CD4-positive, alpha-beta T cell (primary cell): ENCODE measurements at regions not wholly inside any gene's neighbourhood (a gene's known extent, or its start where the extent isn't known, plus 50 kb on each side); places are given as distances from the start of the nearest gene placed in this dataset.

Source experiments
- ATAC-seq: fragments of 200-7000 bp; cut with Tn5 transposase; one replicate; pipeline ENCODE4 v1.10.0; 2022; ENCODE audit warnings: mild to moderate bottlenecking; ENCODE audit not compliant: poor library complexity
- CTCF ChIA-PET: fragments of 350-600 bp; sonication (Branson Sonifier 250); formaldehyde crosslinking; loops from one replicate; lab custom pipeline; 2021; ENCODE audit warnings: antibody characterized with exemption, inconsistent platforms; lab: Charles Lee
- POLR2A ChIA-PET: fragments of 350-600 bp; sonication (Branson Sonifier 250); formaldehyde crosslinking; loops from one replicate; lab custom pipeline; 2021; ENCODE audit warnings: antibody characterized with exemption, inconsistent platforms; lab: Charles Lee
- DNase-seq, 14 experiments: peaks; one replicate each; pipeline ENCODE4 v3.0.0-alpha.2; 2013 to 2020; ENCODE audit warnings: mixed read lengths in 2 of 14
- H3K27ac ChIP-seq, 2 donors: one replicate each; pipeline versions ENCODE4 v1.5.1 to v1.7.0; 2013; ENCODE audit warnings: low read length in 2 of 2, low read depth in 1 of 2, mild to moderate bottlenecking in 1 of 2
- H3K27me3 ChIP-seq, 2 experiments: 1 replicate in 1 of 2; 2 replicates in 1 of 2; pipeline versions ENCODE4 v1.6.1 to v1.7.0; 2013; ENCODE audit warnings: low read length in 2 of 2, control low read depth in 1 of 2, mild to moderate bottlenecking in 1 of 2, moderate library complexity in 1 of 2; ENCODE audit not compliant: insufficient read depth in 2 of 2, control insufficient read depth in 1 of 2
- H3K36me3 ChIP-seq: one replicate; pipeline ENCODE4 v1.6.1; 2013; ENCODE audit warnings: low read length, control low read depth; ENCODE audit not compliant: insufficient read depth
- H3K4me1 ChIP-seq: one replicate; pipeline ENCODE4 v1.6.1; 2013; ENCODE audit warnings: low read length, control low read depth; ENCODE audit not compliant: insufficient read depth
- H3K4me3 ChIP-seq: one replicate; pipeline ENCODE4 v1.5.1; 2013; ENCODE audit warnings: mild to moderate bottlenecking, low read length, moderate library complexity
- H3K9me3 ChIP-seq, 2 experiments: 1 replicate in 1 of 2; 2 replicates in 1 of 2; pipeline versions ENCODE4 v1.6.1 to v1.7.0; 2013; ENCODE audit warnings: low read length in 2 of 2, mild to moderate bottlenecking in 2 of 2, control low read depth in 1 of 2, moderate library complexity in 1 of 2; ENCODE audit not compliant: control insufficient read depth in 1 of 2, insufficient read depth in 1 of 2
- H3K27ac Mint-ChIP-seq: one replicate; pipeline ENCODE4 v1.8.0; 2020; ENCODE audit warnings: mixed read lengths
- H3K27me3 Mint-ChIP-seq: one replicate; pipeline ENCODE4 v1.8.0; 2021; ENCODE audit warnings: mixed read lengths
- H3K36me3 Mint-ChIP-seq: one replicate; pipeline ENCODE4 v1.8.0; 2021; ENCODE audit warnings: low read depth, mixed read lengths
- H3K4me1 Mint-ChIP-seq: one replicate; pipeline ENCODE4 v1.8.0; 2021; ENCODE audit warnings: low read depth, mixed read lengths
- H3K4me3 Mint-ChIP-seq: one replicate; pipeline ENCODE4 v1.8.0; 2020; ENCODE audit warnings: mild to moderate bottlenecking, mixed read lengths
- H3K9me3 Mint-ChIP-seq: one replicate; pipeline ENCODE4 v1.8.0; 2020; ENCODE audit warnings: mixed read lengths
- intact Hi-C, 2 experiments: fragments of 100-400 bp; cut with DNase I in 1 of 2; cut with micrococcal nuclease in 1 of 2; formaldehyde crosslinking; loops; one replicate each; pipeline versions ENCODE4 v1.15.1 to v1.9.0; 2023 to 2025; cut with DNase I, micrococcal nuclease
- TF ChIP-seq, protein P1 (sequence below): fragments of 200-600 bp; IDR thresholded peaks from one replicate; pipeline ENCODE4 v1.8.0; 2022; ENCODE audit warnings: antibody characterized with exemption, mild to moderate bottlenecking

DNA sequence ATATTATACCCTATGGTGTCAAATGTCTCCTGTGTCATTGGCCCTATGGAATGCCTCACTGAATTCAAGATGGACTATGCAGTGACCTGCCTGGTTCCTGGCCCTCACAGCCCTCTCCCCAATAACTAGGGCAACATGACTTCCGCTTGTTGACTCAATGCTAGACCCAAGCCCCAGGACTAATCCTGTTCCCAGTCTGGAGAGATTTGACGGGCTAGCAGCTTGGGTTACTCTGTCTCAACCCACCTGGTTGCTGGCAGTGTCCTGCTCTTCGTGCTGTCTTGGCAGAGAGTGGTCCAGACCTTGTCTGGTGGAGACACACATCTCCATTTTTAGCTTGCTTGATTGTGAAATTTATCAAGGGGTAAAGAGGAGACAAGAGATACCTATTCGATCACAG, 135.8 kb upstream of the HES1 start:
- H3K27me3 ChIP-seq, result peaks cover 24 to 46% of the 10 kb centered on the region in 2 experiments
- H3K4me1 Mint-ChIP-seq, result peaks cover 8% of the 10 kb centered on the region
- H3K4me3 Mint-ChIP-seq, result no peak overlapping the region
- H3K27ac Mint-ChIP-seq, result no peak overlapping the region
- peaks cover 42% of the 10 kb centered on the region for H3K27me3 Mint-ChIP-seq
- ChIA-PET POLR2A (no interaction called here), CTCF (no interaction called here)
- peaks cover 15% of the 10 kb centered on the region for H3K4me1 ChIP-seq
- H3K9me3 ChIP-seq, result no peaks in the 10 kb centered on the region
- intact Hi-C loops, result no loop called here
- H3K36me3 Mint-ChIP-seq, result no peaks in the 10 kb centered on the region
- ATAC-seq, result no peak
- H3K36me3 ChIP-seq, result no peaks in the 10 kb centered on the region
- no peak overlapping the region for H3K27ac ChIP-seq
- DNase-seq, result no peak
- no peaks in the 10 kb centered on the region for H3K9me3 Mint-ChIP-seq
- TF ChIP-seq, protein P1, sequence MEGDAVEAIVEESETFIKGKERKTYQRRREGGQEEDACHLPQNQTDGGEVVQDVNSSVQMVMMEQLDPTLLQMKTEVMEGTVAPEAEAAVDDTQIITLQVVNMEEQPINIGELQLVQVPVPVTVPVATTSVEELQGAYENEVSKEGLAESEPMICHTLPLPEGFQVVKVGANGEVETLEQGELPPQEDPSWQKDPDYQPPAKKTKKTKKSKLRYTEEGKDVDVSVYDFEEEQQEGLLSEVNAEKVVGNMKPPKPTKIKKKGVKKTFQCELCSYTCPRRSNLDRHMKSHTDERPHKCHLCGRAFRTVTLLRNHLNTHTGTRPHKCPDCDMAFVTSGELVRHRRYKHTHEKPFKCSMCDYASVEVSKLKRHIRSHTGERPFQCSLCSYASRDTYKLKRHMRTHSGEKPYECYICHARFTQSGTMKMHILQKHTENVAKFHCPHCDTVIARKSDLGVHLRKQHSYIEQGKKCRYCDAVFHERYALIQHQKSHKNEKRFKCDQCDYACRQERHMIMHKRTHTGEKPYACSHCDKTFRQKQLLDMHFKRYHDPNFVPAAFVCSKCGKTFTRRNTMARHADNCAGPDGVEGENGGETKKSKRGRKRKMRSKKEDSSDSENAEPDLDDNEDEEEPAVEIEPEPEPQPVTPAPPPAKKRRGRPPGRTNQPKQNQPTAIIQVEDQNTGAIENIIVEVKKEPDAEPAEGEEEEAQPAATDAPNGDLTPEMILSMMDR, result no peak
- H3K4me3 ChIP-seq, result no peak overlapping the region

DNA sequence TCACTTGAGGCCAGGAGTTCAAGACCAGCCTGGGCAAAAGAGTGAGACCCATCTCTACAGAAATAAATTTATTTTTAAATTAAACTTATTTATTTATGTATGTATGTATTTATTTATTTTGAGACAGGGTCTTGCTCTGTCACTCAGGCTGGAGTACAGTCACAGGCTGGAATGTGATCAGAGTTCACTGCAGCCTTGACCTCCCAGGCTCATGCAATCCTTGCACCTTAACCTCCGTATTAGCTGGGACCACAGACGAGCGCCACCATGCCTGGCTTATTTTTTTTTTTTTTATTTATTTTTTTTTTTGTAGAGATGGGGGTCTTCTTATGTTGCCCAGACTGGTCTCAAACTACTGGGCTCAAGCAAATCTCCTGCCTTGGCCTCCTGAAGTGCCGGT, 135.2 kb upstream of the HES1 start:
- Mint-ChIP-seq H3K27ac (no peak overlapping the region), H3K4me3 (no peak overlapping the region), H3K36me3 (no peaks in the 10 kb centered on the region), H3K4me1 (peaks cover 8% of the 10 kb centered on the region), H3K27me3 (peaks cover 47% of the 10 kb centered on the region), H3K9me3 (no peaks in the 10 kb centered on the region)
- H3K36me3 ChIP-seq, result no peaks in the 10 kb centered on the region
- TF ChIP-seq, protein P1, result no peak
- no peak for ATAC-seq
- H3K4me3 ChIP-seq, result no peak overlapping the region
- intact Hi-C loops, result no loop called here
- H3K9me3 ChIP-seq, result no peaks in the 10 kb centered on the region
- ChIA-PET CTCF (no interaction called here), POLR2A (no interaction called here)
- peaks cover 15% of the 10 kb centered on the region for H3K4me1 ChIP-seq
- no peak for DNase-seq
- peaks cover 24 to 46% of the 10 kb centered on the region in 2 experiments for H3K27me3 ChIP-seq
- H3K27ac ChIP-seq, result no peak overlapping the region

DNA sequence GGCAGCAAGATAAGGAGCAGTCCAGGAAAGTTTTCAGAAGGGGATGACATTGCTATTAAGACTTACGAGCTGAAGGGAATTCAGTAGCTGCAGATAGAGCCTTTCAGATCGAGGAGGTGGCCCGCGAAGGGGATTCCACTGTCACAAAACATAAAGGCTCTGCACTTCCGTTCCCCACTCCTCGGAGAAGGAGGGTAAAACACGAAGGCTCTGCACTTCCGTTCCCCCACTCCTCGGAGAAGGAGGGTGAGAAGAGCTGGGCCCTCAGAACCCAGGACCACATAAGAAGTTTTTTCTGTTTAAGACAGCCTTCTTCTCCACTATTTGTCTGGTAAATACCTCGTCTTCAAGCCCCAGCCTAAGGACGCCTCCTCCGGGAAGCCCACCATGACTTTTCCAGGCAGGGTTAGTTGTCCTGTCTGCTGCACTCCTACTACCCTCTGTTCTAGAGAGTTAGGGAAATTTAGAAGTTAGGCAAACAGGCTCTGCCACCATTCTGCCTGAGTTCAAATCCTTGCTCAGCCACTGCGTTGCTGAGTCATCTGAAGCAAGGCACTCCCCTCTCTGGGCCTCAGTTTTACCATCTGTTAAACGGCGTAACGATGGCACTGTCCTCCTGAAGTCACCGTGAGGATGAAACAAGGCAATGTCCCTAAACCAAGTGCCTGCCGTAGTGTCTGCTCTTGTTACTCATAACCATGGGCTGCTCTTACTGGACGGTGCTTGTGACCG, 134.1 kb upstream of the HES1 start:
- H3K27ac ChIP-seq, result no peak overlapping the region
- TF ChIP-seq, protein P1, result no peak
- peaks cover 50% of the 10 kb centered on the region for H3K27me3 Mint-ChIP-seq
- intact Hi-C loops, result no loop called here
- no peak for DNase-seq
- no peaks in the 10 kb centered on the region for H3K9me3 Mint-ChIP-seq
- H3K36me3 ChIP-seq, result no peaks in the 10 kb centered on the region
- H3K4me1 ChIP-seq, result peaks cover 15% of the 10 kb centered on the region
- ATAC-seq, result no peak
- ChIA-PET CTCF (no interaction called here), POLR2A (no interaction called here)
- H3K27ac Mint-ChIP-seq, result no peak overlapping the region
- peaks cover 24 to 38% of the 10 kb centered on the region in 2 experiments for H3K27me3 ChIP-seq
- peaks cover 8% of the 10 kb centered on the region for H3K4me1 Mint-ChIP-seq
- H3K4me3 Mint-ChIP-seq, result no peak overlapping the region
- H3K36me3 Mint-ChIP-seq, result no peaks in the 10 kb centered on the region
- H3K9me3 ChIP-seq, result no peaks in the 10 kb centered on the region
- H3K4me3 ChIP-seq, result no peak overlapping the region
